ENCODE measurements at regions not wholly inside any gene's neighbourhood (a gene's known extent, or its start where the extent isn't known, plus 50 kb on each side); places are given as distances from the start of the nearest gene placed in this dataset.

GRCh38 chr11:10388101-10388500 is 67.0 kb upstream of the AMPD3 start:
- no peak for ATAC-seq
- Histone ChIP-seq H3K9me3 (ENCODE audit: control insufficient read depth, insufficient read depth, low read depth, low read length) (no peaks in the 10 kb centered on the region; the same call in 1 of the 2 replicates), H3K4me3 (ENCODE audit: low read depth in 2 of 2, low read length in 2 of 2) (no peak overlapping the region), H3K4me1 (ENCODE audit: control insufficient read depth, insufficient read depth, low read length) (no peaks in the 10 kb centered on the region), H3K27ac (ENCODE audit: low read length) (no peak overlapping the region), H3K27me3 (ENCODE audit: control insufficient read depth, insufficient read depth, low read length) (no peaks in the 10 kb centered on the region), H3K36me3 (ENCODE audit: control insufficient read depth, insufficient read depth, low read length) (no peaks in the 10 kb centered on the region)
- in situ Hi-C loops (cut with HindIII; ENCODE audit: low pct_unique_long_range_greater_than_20kb, low sequenced_read_pairs) (no loop called here), intact Hi-C loops (cut with micrococcal nuclease; ENCODE audit: unreplicated experiment) (no loop called here)
- BruUV-seq (replicated peaks) = no TSS peak
- ChIA-PET POLR2A (no interaction called here), CTCF (no interaction called here)
- no peak for TF ChIP-seq CTCF (IDR thresholded peaks at IDR 0.05)
- no peak for TF ChIP-seq TCF7L2 (IDR thresholded peaks at IDR 0.05; ENCODE audit: low read depth, low read length)
- TF ChIP-seq REST (IDR thresholded peaks at IDR 0.05; ENCODE audit: insufficient read depth in 1 of 2, low read depth in 2 of 2, low read length in 1 of 2) = no peak
- no peak for TF ChIP-seq SIN3A (IDR thresholded peaks at IDR 0.05; ENCODE audit: borderline replicate concordance, insufficient read depth, low read depth, low read length)
- TF ChIP-seq POLR2AphosphoS5 (IDR thresholded peaks at IDR 0.05; ENCODE audit: low read depth, low read length) = no peak
- DNase-seq (ENCODE audit: low read depth, low spot score) = no peak

- POLR2A ChIA-PET = no interaction called here
- Histone ChIP-seq H3K9me3 (ENCODE audit: control insufficient read depth, insufficient read depth, low read depth, low read length) (no peaks in the 10 kb centered on the region; the same call in 1 of the 2 replicates), H3K36me3 (ENCODE audit: control insufficient read depth, insufficient read depth, low read length) (no peaks in the 10 kb centered on the region), H3K27ac (ENCODE audit: low read length) (no peak overlapping the region), H3K4me1 (ENCODE audit: control insufficient read depth, insufficient read depth, low read length) (no peaks in the 10 kb centered on the region), H3K27me3 (ENCODE audit: control insufficient read depth, insufficient read depth, low read length) (no peaks in the 10 kb centered on the region), H3K4me3 (ENCODE audit: low read depth in 2 of 2, low read length in 2 of 2) (no peak overlapping the region)
- TF ChIP-seq REST (IDR thresholded peaks at IDR 0.05; ENCODE audit: insufficient read depth in 1 of 2, low read depth in 2 of 2, low read length in 1 of 2) (no peak), CTCF (IDR thresholded peaks at IDR 0.05) (no peak), SIN3A (IDR thresholded peaks at IDR 0.05; ENCODE audit: borderline replicate concordance, insufficient read depth, low read depth, low read length) (no peak), POLR2AphosphoS5 (IDR thresholded peaks at IDR 0.05; ENCODE audit: low read depth, low read length) (no peak), TCF7L2 (IDR thresholded peaks at IDR 0.05; ENCODE audit: low read depth, low read length) (no peak)
- DNase-seq (ENCODE audit: low read depth, low spot score) (no peak), ATAC-seq (no peak)
- intact Hi-C loops (cut with micrococcal nuclease; ENCODE audit: unreplicated experiment) = no loop called here
- in situ Hi-C loops (cut with HindIII; ENCODE audit: low pct_unique_long_range_greater_than_20kb, low sequenced_read_pairs) = no loop called here
- no TSS peak for BruUV-seq (replicated peaks)
- CTCF ChIA-PET = no interaction called here
Observed at GRCh38 chr11:10388574-10388973, 66.5 kb upstream of the AMPD3 start.
